ENCODE measurements at regions not wholly inside any gene's neighbourhood (a gene's known extent, or its start where the extent isn't known, plus 50 kb on each side); places are given as distances from the start of the nearest gene placed in this dataset.

DNA sequence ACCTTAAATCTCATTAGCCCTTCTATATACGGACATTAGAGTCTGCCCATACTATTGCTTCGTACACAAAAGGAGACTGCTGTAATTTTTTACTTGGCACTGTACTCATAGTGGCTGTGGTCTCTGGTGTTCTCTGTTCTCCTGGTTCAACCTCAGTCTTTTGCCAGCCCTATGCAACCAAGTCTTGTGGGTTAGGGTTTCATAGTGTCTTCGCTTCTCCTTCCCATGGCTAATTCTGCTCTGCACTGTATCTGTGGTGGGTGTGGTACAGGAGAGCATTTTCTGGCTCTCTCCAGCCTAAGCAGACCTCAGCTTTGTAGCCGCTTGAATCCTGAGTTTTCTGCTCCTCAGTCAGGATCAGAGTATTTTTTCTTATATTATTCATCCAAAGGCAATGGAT lies 981.2 kb downstream of the SQOR start:
- TF ChIP-seq, protein P1, sequence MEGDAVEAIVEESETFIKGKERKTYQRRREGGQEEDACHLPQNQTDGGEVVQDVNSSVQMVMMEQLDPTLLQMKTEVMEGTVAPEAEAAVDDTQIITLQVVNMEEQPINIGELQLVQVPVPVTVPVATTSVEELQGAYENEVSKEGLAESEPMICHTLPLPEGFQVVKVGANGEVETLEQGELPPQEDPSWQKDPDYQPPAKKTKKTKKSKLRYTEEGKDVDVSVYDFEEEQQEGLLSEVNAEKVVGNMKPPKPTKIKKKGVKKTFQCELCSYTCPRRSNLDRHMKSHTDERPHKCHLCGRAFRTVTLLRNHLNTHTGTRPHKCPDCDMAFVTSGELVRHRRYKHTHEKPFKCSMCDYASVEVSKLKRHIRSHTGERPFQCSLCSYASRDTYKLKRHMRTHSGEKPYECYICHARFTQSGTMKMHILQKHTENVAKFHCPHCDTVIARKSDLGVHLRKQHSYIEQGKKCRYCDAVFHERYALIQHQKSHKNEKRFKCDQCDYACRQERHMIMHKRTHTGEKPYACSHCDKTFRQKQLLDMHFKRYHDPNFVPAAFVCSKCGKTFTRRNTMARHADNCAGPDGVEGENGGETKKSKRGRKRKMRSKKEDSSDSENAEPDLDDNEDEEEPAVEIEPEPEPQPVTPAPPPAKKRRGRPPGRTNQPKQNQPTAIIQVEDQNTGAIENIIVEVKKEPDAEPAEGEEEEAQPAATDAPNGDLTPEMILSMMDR (conservative IDR thresholded peaks at IDR 0.05; ENCODE audit: low read depth, low read length): no peak
- no peak for TF ChIP-seq EZH2phosphoT487 (IDR thresholded peaks at IDR 0.05; ENCODE audit: borderline replicate concordance, low read length)
- no peak for TF ChIP-seq EZH2 (IDR thresholded peaks at IDR 0.05; ENCODE audit: low read length, unreplicated experiment)

All from PC-3 (cell line).